Mesendoderm (in vitro differentiated cells): ENCODE measurements at regions not wholly inside any gene's neighbourhood (a gene's known extent, or its start where the extent isn't known, plus 50 kb on each side); places are given as distances from the start of the nearest gene placed in this dataset.
A peak's percentile ranks its signal among the peaks of the same experiment; 100 is the strongest.
"Not testable (repeated sequence)": the region's sequence is repeated elsewhere in the genome, so short reads cannot be mapped to it uniquely, and the experiment has no call there.

Experiments
- DNase-seq: peaks from one replicate; pipeline ENCODE4 v3.0.0; 2013
- H2AK5ac ChIP-seq: 2 replicates; pipeline ENCODE4 v1.6.1; 2013; ENCODE audit warnings: low read length, inconsistent platforms
- H2BK120ac ChIP-seq: 2 replicates; pipeline ENCODE4 v1.6.1; 2013; ENCODE audit warnings: low read depth, mild to moderate bottlenecking, low read length, moderate library complexity, mixed read lengths
- H2BK15ac ChIP-seq: replicated peaks from 2 replicates; pipeline ENCODE4 v1.6.1; 2013; ENCODE audit warnings: low read depth, mild to moderate bottlenecking, moderate library complexity
- H2BK5ac ChIP-seq: 2 replicates; pipeline ENCODE4 v1.6.1; 2013; ENCODE audit warnings: low read length, inconsistent platforms
- H3K18ac ChIP-seq: 2 replicates; pipeline ENCODE4 v1.6.1; 2013; ENCODE audit warnings: mild to moderate bottlenecking, low read length, mixed read lengths
- H3K23ac ChIP-seq: one replicate; pipeline ENCODE4 v1.6.1; 2013; ENCODE audit warnings: low read length
- H3K27ac ChIP-seq: 2 replicates; pipeline ENCODE4 v1.5.1; 2013; ENCODE audit warnings: low read depth, mild to moderate bottlenecking, inconsistent platforms, low read length, moderate library complexity
- H3K27me3 ChIP-seq: 2 replicates; pipeline ENCODE4 v1.6.1; 2013; ENCODE audit warnings: low read length, control low read depth, mild to moderate bottlenecking, inconsistent platforms; ENCODE audit not compliant: insufficient read depth, poor library complexity
- H3K36me3 ChIP-seq: 2 replicates; pipeline ENCODE4 v1.6.1; 2013; ENCODE audit warnings: low read length, inconsistent platforms; ENCODE audit not compliant: control insufficient read depth, insufficient read depth
- H3K4ac ChIP-seq: one replicate; pipeline ENCODE4 v1.6.1; 2013; ENCODE audit warnings: low read depth, mild to moderate bottlenecking, low read length, moderate library complexity
- H3K4me1 ChIP-seq: 2 replicates; pipeline ENCODE4 v1.6.1; 2013; ENCODE audit warnings: low read depth, low read length, inconsistent platforms; ENCODE audit not compliant: control insufficient read depth
- H3K4me2 ChIP-seq: 2 replicates; pipeline ENCODE4 v1.6.1; 2013; ENCODE audit warnings: low read length
- H3K4me3 ChIP-seq: 2 replicates; pipeline ENCODE4 v1.5.1; 2013; ENCODE audit warnings: mild to moderate bottlenecking, low read length
- H3K56ac ChIP-seq: one replicate; pipeline ENCODE4 v1.6.1; 2013; ENCODE audit warnings: low read length
- H3K79me1 ChIP-seq: 2 replicates; pipeline ENCODE4 v1.6.1; 2013; ENCODE audit warnings: low read length, inconsistent platforms
- H3K79me2 ChIP-seq: 2 replicates; pipeline ENCODE4 v1.6.1; 2013; ENCODE audit warnings: mild to moderate bottlenecking, low read length; ENCODE audit not compliant: control insufficient read depth, insufficient read depth
- H3K9ac ChIP-seq: 2 replicates; pipeline ENCODE4 v1.6.1; 2013; ENCODE audit warnings: low read length, inconsistent platforms
- H4K5ac ChIP-seq: one replicate; pipeline ENCODE4 v1.6.1; 2013; ENCODE audit warnings: low read length
- H4K8ac ChIP-seq: one replicate; pipeline ENCODE4 v1.6.1; 2013; ENCODE audit warnings: low read depth, mild to moderate bottlenecking, control low read depth, low read length, moderate library complexity
- WGBS: extraction: QIAGEN DNeasy Blood & Tissue Kit; methylation state at CpG from one replicate; pipeline ENCODE4 v1.1.7; 2013; ENCODE audit warnings: low lambda C conversion rate, missing lambda C conversion rate; ENCODE audit not compliant: insufficient coverage; ENCODE audit errors: extremely low coverage; 5-methylcytosine and 5-hydroxymethylcytosine counted together

GRCh38 chr6:44002067-44002592 lies 125.1 kb downstream of the MRPL14 start:
- peak overlapping the region; percentile 70 for H3K18ac ChIP-seq
- no peak overlapping the region for H2BK15ac ChIP-seq
- WGBS: no CpG with 5 or more reads among the region's 37 CpGs
- H3K79me1 ChIP-seq: no peaks in the 10 kb centered on the region
- H4K5ac ChIP-seq: no peak overlapping the region
- H3K4ac ChIP-seq: peak overlapping the region; percentile 1
- H3K9ac ChIP-seq: peak overlapping the region; percentile 58
- no peak for DNase-seq
- H3K4me3 ChIP-seq: no peak overlapping the region
- H3K27me3 ChIP-seq: no peaks in the 10 kb centered on the region
- peak overlapping the region; percentile 86 for H3K56ac ChIP-seq
- H3K27ac ChIP-seq: peak overlapping the region; percentile 82
- H2BK120ac ChIP-seq: no peak overlapping the region
- H3K36me3 ChIP-seq: no peaks in the 10 kb centered on the region
- H3K79me2 ChIP-seq: no peaks in the 10 kb centered on the region
- H3K23ac ChIP-seq: no peak overlapping the region
- no peak overlapping the region for H4K8ac ChIP-seq
- H3K4me2 ChIP-seq: peak overlapping the region; percentile 67
- no peak overlapping the region for H2AK5ac ChIP-seq
- H2BK5ac ChIP-seq: no peak overlapping the region
- peaks cover 27% of the 10 kb centered on the region for H3K4me1 ChIP-seq

- peak overlapping the region; percentile 70 for H3K18ac ChIP-seq
- H3K79me1 ChIP-seq: no peaks in the 10 kb centered on the region
- H3K56ac ChIP-seq: peak overlapping the region; percentile 89
- H4K8ac ChIP-seq: no peak overlapping the region
- peak overlapping the region; percentile 64 for H3K4ac ChIP-seq
- peak overlapping the region; percentile 82 for H3K27ac ChIP-seq
- no peaks in the 10 kb centered on the region for H3K79me2 ChIP-seq
- no peaks in the 10 kb centered on the region for H3K36me3 ChIP-seq
- no peak overlapping the region for H2BK120ac ChIP-seq
- H4K5ac ChIP-seq: no peak overlapping the region
- H2BK15ac ChIP-seq: no peak overlapping the region
- H3K4me3 ChIP-seq: no peak overlapping the region
- H2AK5ac ChIP-seq: no peak overlapping the region
- H3K23ac ChIP-seq: no peak overlapping the region
- peak overlapping the region; percentile 61 for H3K9ac ChIP-seq
- peak overlapping the region; percentile 92 for H2BK5ac ChIP-seq
- H3K4me1 ChIP-seq: peaks cover 27% of the 10 kb centered on the region
- DNase-seq: peak; percentile 95
- no peaks in the 10 kb centered on the region for H3K27me3 ChIP-seq
- H3K4me2 ChIP-seq: peak overlapping the region; percentile 41
- WGBS: no CpG with 5 or more reads among the region's 12 CpGs
These were observed 125.8 kb downstream of the MRPL14 start for GRCh38 chr6:44001318-44002066.

DNA sequence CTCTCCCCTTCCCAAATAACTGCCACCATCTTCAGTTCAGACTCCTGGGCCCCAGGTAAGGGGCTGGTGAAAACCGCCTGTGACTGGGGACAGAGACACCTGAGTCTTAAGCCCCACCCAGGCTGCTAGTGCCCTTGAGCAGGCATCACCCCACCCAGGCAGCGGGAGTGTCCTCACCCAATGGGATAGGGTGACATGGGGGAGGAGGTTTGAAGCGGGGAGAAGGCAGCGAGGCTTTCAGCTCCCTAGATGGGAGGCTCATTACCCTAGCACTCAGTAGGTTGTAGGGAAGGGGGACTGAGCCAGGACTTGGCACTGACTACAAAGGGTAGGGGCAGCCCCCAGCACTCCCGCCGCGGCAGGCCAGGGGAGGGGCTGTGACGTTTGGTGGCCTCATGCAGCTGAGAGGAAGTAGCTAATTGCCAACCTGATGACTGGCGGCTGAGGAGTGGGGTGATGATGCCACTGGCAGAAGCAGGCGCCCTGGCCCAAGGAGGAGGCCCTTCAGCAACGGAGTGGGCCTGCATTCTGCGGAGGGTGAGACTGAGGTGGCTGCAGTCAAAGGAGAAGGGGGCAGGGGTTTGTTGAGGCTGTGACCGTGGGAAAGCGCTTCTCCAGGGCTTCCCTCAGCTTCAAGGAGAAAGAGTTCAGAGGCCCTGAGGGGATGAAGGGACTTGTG lies 126.9 kb downstream of the MRPL14 start:
- Histone ChIP-seq H3K18ac (peak overlapping the region; percentile 34), H3K36me3 (no peaks in the 10 kb centered on the region), H3K4me2 (peak overlapping the region; percentile 8), H3K27me3 (no peaks in the 10 kb centered on the region), H3K4me3 (no peak overlapping the region), H3K56ac (peak overlapping the region; percentile 89), H3K27ac (no peak overlapping the region), H3K79me1 (no peaks in the 10 kb centered on the region), H3K23ac (no peak overlapping the region), H3K4me1 (peaks cover 24% of the 10 kb centered on the region), H4K8ac (no peak overlapping the region), H2BK5ac (peak overlapping the region; percentile 92), H2AK5ac (peak overlapping the region; percentile 31), H3K79me2 (no peaks in the 10 kb centered on the region), H2BK15ac (no peak overlapping the region), H3K4ac (peak overlapping the region; percentile 44), H4K5ac (no peak overlapping the region), H3K9ac (peak overlapping the region; percentile 61), H2BK120ac (no peak overlapping the region)
- WGBS: no CpG with 5 or more reads among the region's 14 CpGs
- DNase-seq: peak; percentile 90

GRCh38 chr6:43999628-44000027 lies 127.6 kb downstream of the MRPL14 start:
- H2BK120ac ChIP-seq: no peak overlapping the region
- no peaks in the 10 kb centered on the region for H3K79me1 ChIP-seq
- H3K9ac ChIP-seq: peak overlapping the region; percentile 28
- DNase-seq: no peak
- H3K4me2 ChIP-seq: no peak overlapping the region
- H3K4me3 ChIP-seq: no peak overlapping the region
- no peak overlapping the region for H3K23ac ChIP-seq
- H3K4ac ChIP-seq: no peak overlapping the region
- H2BK15ac ChIP-seq: no peak overlapping the region
- H2AK5ac ChIP-seq: peak overlapping the region; percentile 98
- no peak overlapping the region for H3K27ac ChIP-seq
- peak overlapping the region; percentile 92 for H2BK5ac ChIP-seq
- no peaks in the 10 kb centered on the region for H3K27me3 ChIP-seq
- H3K36me3 ChIP-seq: no peaks in the 10 kb centered on the region
- no peaks in the 10 kb centered on the region for H3K79me2 ChIP-seq
- H3K56ac ChIP-seq: peak overlapping the region; percentile 89
- H4K5ac ChIP-seq: no peak overlapping the region
- no CpG with 5 or more reads among the region's 4 CpGs for WGBS
- no peak overlapping the region for H4K8ac ChIP-seq
- peaks cover 18% of the 10 kb centered on the region for H3K4me1 ChIP-seq
- peak overlapping the region; percentile 4 for H3K18ac ChIP-seq

GRCh38 chr6:43998592-43999243 lies 128.5 kb downstream of the MRPL14 start:
- H4K5ac ChIP-seq, H3K56ac ChIP-seq, H2BK5ac ChIP-seq, H3K27me3 ChIP-seq, H3K18ac ChIP-seq, H2BK15ac ChIP-seq, H4K8ac ChIP-seq, H3K4ac ChIP-seq, H2BK120ac ChIP-seq, H3K79me2 ChIP-seq, H3K36me3 ChIP-seq, H3K79me1 ChIP-seq, H3K9ac ChIP-seq, H3K4me3 ChIP-seq, DNase-seq, H2AK5ac ChIP-seq, H3K23ac ChIP-seq, H3K27ac ChIP-seq, H3K4me2 ChIP-seq: not testable (repeated sequence)
- WGBS: no CpG with 5 or more reads among the region's 24 CpGs
- peaks cover 18% of the 10 kb centered on the region for H3K4me1 ChIP-seq
